Gastrocnemius medialis (tissue), 4 donors: ENCODE measurements at regions not wholly inside any gene's neighbourhood (a gene's known extent, or its start where the extent isn't known, plus 50 kb on each side); places are given as distances from the start of the nearest gene placed in this dataset.
"Not testable (repeated sequence)": the region's sequence is repeated elsewhere in the genome, so short reads cannot be mapped to it uniquely, and the experiment has no call there.

ENCODE experiments used
- ATAC-seq, 2 donors: fragments of 150-250 bp; one replicate each; pipeline ENCODE4 v1.9.1; 2016
- DNase-seq, 2 donors: peaks; one replicate each; pipeline ENCODE4 v3.0.0-alpha.2; 2019
- H3K27ac ChIP-seq, 4 donors: fragments of 200-600 bp; sonication (generic); 1 replicate in 1 of 4; 2 replicates in 3 of 4; pipeline ENCODE4 v1.5.1; 2016 to 2018; ENCODE audit warnings: mild to moderate bottlenecking in 2 of 4, moderate library complexity in 1 of 4
- H3K27me3 ChIP-seq, 3 donors: fragments of 200-600 bp; sonication (generic) in 2 of 3; 1 replicate in 1 of 3; 2 replicates in 2 of 3; pipeline versions ENCODE4 v1.5.1 to v1.6.0; 2016 to 2019; ENCODE audit warnings: mild to moderate bottlenecking in 1 of 3, moderate library complexity in 1 of 3
- H3K36me3 ChIP-seq, 2 donors: fragments of 200-600 bp; sonication (generic) in 1 of 2; one replicate each; pipeline ENCODE4 v1.5.1; 2017 to 2018
- H3K4me1 ChIP-seq, 2 donors: fragments of 200-600 bp; sonication (generic) in 1 of 2; one replicate each; pipeline ENCODE4 v1.5.1; 2016 to 2017; ENCODE audit warnings: mild to moderate bottlenecking in 2 of 2
- H3K4me3 ChIP-seq, 4 donors: fragments of 200-600 bp; sonication (generic) in 3 of 4; 1 replicate in 1 of 4; 2 replicates in 3 of 4; pipeline ENCODE4 v1.5.1; 2016 to 2019; ENCODE audit warnings: mild to moderate bottlenecking in 2 of 4
- H3K9me3 ChIP-seq, 3 donors: fragments of 200-600 bp; sonication (generic) in 2 of 3; 1 replicate in 1 of 3; 2 replicates in 2 of 3; pipeline ENCODE4 v1.5.1; 2016 to 2019
- POLR2A ChIP-seq, 2 donors: fragments of 450-650 bp; IDR thresholded peaks; one replicate each; pipeline ENCODE4 v1.6.1; 2017; ENCODE audit warnings: antibody characterized with exemption in 2 of 2, mild to moderate bottlenecking in 2 of 2, moderate library complexity in 2 of 2
- in situ Hi-C, 4 donors: fragments of 200-750 bp; cut with MboI; loops; one replicate each; pipeline versions ENCODE4 v1.15.0 to v1.8.0; 2017; ENCODE audit warnings: low sequenced_read_pairs in 4 of 4
- intact Hi-C: fragments of 100-400 bp; cut with DNase I; formaldehyde crosslinking; loops from one replicate; pipeline ENCODE4 v1.15.1; 2023; ENCODE audit warnings: low total_unique reads
- TF ChIP-seq, protein P1 (sequence below), 5 experiments: fragments of 450-650 bp in 3 of 5; fragments of 200-600 bp in 2 of 5; sonication (generic) in 2 of 5; IDR thresholded peaks in 4 of 5; conservative IDR thresholded peaks in 1 of 5; 1 replicate in 4 of 5; 2 replicates in 1 of 5; pipeline ENCODE4 v1.5.1; 2016 to 2019; ENCODE audit warnings: antibody characterized with exemption in 5 of 5, mild to moderate bottlenecking in 3 of 5, moderate library complexity in 3 of 5

DNA sequence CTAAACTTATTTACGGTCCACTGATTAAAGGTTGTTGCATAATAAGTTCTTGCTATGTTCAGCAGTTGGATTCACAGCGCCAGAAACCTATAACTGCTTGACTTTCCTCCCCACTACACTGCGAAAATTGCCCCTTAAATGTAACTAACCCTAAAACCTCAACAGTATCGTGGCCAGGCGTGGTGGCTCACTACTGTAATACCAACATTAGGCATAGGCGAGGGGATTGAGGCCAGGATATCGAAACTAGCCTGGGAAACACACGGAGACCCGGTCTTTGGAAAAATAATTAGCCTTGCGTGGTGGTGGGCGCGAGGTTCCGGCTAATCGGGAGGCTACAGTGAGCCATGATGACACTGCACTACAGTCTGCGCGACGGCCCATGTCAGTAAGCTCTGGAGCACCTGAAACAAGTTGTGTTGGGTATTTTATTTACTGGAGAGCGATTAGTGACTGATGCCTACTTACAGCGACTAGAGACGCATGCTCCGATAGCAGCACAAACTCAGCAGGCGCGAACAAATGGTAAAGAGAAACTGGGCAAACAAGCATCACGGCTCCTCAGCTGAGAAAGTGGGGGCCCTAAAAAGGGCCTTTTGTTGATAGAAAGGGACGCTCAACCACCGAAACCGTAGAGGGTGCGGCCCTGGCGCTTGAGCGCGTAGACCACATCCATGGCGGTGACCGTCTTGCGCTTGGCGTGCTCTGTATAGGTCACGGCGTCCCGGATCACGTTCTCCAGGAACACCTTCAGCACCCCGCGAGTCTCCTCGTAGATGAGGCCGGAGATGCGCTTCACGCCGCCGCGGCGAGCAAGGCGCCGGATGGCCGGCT lies 81.4 kb downstream of the OR2B2 start:
- in situ Hi-C loops: loop anchor here in 1 of 4 donors (25.0 kb wide), 1 partner anchor 1794 kb away; a partner anchor contains a TSS
- H3K4me3 ChIP-seq: peak overlapping the region; percentile 36 to 41 (median 38)
- H3K27me3 ChIP-seq, H3K36me3 ChIP-seq, DNase-seq, H3K9me3 ChIP-seq, H3K4me1 ChIP-seq: not testable (repeated sequence)
- peak overlapping the region in 2 of 4 donors; percentile 34 to 42 for H3K27ac ChIP-seq
- intact Hi-C loops: loop anchor here (10.0 kb wide), 1 partner anchor 1556 kb away; a partner anchor contains a TSS
- ATAC-seq: peak in 1 of 2 donors; percentile 42

DNA sequence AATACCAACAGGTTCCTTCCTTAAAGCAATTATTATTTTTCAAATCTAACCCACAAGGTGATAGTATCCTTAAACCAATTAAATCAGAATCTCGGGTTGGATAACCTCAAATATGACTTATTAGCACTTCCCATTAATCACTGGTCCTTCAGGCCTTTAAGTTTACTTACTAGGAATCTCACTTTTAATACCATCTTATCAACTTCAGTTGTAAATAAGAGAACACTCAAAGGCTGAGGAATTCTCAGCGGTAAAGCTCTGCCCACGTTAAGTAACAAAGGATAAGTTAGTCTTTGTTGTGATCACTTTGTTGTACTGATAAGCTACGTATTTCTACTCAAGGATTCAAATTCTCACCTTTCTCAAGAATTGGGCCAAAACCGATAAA lies 82.0 kb downstream of the OR2B2 start:
- H3K4me1 ChIP-seq: peaks cover 0 to 2% of the 10 kb centered on the region in 2 donors
- H3K4me3 ChIP-seq: peak overlapping the region in 1 of 4 donors; percentile 36
- H3K27ac ChIP-seq: no peak overlapping the region
- ATAC-seq (no peak), DNase-seq (no peak)
- TF ChIP-seq, protein P1, sequence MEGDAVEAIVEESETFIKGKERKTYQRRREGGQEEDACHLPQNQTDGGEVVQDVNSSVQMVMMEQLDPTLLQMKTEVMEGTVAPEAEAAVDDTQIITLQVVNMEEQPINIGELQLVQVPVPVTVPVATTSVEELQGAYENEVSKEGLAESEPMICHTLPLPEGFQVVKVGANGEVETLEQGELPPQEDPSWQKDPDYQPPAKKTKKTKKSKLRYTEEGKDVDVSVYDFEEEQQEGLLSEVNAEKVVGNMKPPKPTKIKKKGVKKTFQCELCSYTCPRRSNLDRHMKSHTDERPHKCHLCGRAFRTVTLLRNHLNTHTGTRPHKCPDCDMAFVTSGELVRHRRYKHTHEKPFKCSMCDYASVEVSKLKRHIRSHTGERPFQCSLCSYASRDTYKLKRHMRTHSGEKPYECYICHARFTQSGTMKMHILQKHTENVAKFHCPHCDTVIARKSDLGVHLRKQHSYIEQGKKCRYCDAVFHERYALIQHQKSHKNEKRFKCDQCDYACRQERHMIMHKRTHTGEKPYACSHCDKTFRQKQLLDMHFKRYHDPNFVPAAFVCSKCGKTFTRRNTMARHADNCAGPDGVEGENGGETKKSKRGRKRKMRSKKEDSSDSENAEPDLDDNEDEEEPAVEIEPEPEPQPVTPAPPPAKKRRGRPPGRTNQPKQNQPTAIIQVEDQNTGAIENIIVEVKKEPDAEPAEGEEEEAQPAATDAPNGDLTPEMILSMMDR (IDR thresholded peaks at IDR 0.05 in 4 of 5, conservative IDR thresholded peaks at IDR 0.05 in 1 of 5): no peak
- no peak for TF ChIP-seq POLR2A (IDR thresholded peaks at IDR 0.05)
- intact Hi-C loops: loop anchor here (10.0 kb wide), 1 partner anchor 1555 kb away; a partner anchor contains a TSS
- in situ Hi-C loops: loop anchor here in 1 of 4 donors (25.0 kb wide), 1 partner anchor 1793 kb away; a partner anchor contains a TSS
- no peaks in the 10 kb centered on the region for H3K9me3 ChIP-seq
- no peaks in the 10 kb centered on the region for H3K36me3 ChIP-seq
- peaks cover 3 to 6% (median 4%) of the 10 kb centered on the region in 3 donors for H3K27me3 ChIP-seq

DNA sequence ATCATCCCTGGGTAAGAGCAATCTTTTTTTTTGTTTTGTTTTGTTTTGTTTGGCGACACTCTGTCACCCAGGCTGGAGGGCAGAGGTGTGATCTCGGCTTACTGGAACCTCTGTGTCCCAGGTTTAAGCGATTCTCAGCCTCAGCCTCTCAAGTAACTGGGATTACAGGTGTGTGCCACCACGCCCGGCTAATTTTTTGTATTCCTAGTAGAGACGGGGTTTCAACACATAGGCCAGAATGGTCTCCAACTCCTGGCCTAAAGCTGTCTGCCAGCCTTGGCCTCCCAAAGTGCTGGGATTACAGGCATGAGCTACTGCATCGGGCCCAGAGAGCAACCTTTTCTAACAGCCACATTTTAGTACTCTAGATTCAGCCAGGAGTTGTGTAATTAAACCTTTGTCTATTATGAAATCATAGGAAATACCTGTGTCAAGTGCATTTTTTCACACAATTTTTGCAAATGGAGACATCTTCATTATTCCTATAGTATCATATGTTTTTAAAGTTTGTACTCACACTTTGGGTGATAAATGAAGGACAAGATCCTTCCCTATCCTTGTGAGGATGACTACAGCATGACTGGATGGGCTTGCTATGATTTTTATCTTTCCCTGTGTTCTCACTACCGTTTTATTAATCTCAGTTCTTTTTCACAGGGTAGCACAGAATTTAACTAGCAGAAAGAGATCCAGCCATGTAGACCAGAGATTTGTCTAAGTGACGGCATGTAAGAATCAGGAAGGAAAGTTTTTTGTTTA lies 82.6 kb downstream of the OR2B2 start:
- Histone ChIP-seq H3K9me3 (no peaks in the 10 kb centered on the region), H3K27ac (no peak overlapping the region), H3K4me1 (no peaks in the 10 kb centered on the region), H3K36me3 (no peaks in the 10 kb centered on the region), H3K4me3 (no peak overlapping the region), H3K27me3 (peaks cover 8 to 9% (median 8%) of the 10 kb centered on the region in 3 donors)
- intact Hi-C loops (loop anchor here (10.0 kb wide), 1 partner anchor 1555 kb away; a partner anchor contains a TSS), in situ Hi-C loops (loop anchor here in 1 of 4 donors (25.0 kb wide), 1 partner anchor 1792 kb away; a partner anchor contains a TSS)
- ATAC-seq (no peak), DNase-seq (no peak)
- TF ChIP-seq, protein P1 (IDR thresholded peaks at IDR 0.05 in 4 of 5, conservative IDR thresholded peaks at IDR 0.05 in 1 of 5): no peak
- TF ChIP-seq POLR2A (IDR thresholded peaks at IDR 0.05): no peak

DNA sequence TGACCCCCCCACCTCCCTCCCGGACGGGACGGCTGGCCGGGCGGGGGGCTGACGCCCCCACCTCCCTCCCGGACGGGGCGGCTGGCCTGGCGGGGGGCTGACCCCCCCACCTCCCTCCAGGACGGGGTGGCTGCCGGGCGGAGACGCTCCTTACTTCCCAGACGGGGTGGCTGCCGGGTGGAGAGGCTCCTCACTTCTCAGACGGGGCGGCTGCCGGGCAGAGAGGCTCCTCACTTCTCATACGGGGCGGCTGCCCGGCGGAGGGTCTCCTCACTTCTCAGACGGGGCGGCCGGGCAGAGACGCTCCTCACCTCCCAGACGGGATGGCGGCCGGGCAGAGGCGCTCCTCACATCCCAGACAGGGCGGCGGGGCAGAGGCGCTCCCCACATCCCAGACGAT lies 84.7 kb downstream of the OR2B2 start:
- H3K4me1 ChIP-seq, ATAC-seq, H3K4me3 ChIP-seq, DNase-seq, intact Hi-C loops, H3K27ac ChIP-seq, H3K36me3 ChIP-seq, H3K9me3 ChIP-seq: not testable (repeated sequence)
- peaks cover 25 to 27% (median 26%) of the 10 kb centered on the region in 3 donors for H3K27me3 ChIP-seq
- in situ Hi-C loops: loop anchor here in 1 of 4 donors (25.0 kb wide), 1 partner anchor 1790 kb away; a partner anchor contains a TSS

DNA sequence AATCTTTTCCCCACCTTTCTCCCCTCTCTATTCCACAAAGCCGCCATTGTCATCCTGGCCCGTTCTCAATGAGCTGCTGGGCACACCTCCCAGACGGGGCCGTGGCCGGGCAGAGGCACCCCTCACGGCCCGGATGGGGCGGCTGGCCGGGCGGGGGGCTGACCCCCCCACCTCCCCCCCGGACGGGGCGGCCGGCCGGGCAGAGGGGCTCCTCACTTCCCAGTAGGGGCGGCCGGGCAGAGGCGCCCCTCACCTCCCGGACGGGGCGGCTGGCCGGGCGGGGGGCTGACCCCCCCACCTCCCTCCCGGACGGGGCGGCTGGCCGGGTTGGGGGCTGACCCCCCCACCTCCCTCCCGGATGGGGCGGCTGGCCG lies 85.6 kb downstream of the OR2B2 start:
- H3K27ac ChIP-seq, H3K4me3 ChIP-seq, intact Hi-C loops, DNase-seq, ATAC-seq, H3K36me3 ChIP-seq, H3K4me1 ChIP-seq, H3K9me3 ChIP-seq: not testable (repeated sequence)
- H3K27me3 ChIP-seq: peaks cover 30 to 36% (median 34%) of the 10 kb centered on the region in 3 donors
- in situ Hi-C loops: loop anchor here in 1 of 4 donors (25.0 kb wide), 1 partner anchor 1789 kb away; a partner anchor contains a TSS

DNA sequence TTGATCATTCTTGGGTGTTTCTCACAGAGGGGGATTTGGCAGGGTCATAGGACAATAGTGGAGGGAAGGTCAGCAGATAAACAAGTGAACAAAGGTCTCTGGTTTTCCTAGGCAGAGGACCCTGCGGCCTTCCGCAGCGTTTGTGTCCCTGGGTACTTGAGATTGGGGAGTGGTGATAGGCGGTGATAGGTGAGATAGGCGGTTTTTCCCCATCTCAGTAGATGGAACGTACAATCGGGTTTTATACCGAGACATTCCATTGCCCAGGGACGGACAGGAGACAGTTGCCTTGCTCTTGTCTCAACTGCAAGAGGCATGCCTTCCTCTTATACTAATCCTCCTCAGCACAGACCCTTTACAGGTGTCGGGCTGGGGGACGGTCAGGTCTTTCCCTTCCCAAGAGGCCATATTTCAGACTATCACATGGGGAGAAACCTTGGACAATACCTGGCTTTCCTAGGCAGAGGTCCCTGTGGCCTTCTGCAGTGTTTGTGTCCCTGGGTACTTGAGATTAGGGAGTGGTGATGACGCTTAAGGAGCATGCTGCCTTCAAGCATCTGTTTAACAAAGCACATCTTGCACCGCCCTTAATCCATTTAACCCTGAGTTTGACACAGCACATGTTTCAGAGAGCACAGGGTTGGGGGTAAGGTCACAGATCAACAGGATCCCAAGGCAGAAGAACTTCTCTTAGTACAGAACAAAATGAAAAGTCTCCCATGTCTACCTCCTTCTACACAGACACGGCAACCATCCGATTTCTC lies 86.2 kb downstream of the OR2B2 start:
- H3K36me3 ChIP-seq, H3K27ac ChIP-seq, H3K4me1 ChIP-seq, intact Hi-C loops, ATAC-seq, H3K4me3 ChIP-seq, H3K9me3 ChIP-seq, DNase-seq: not testable (repeated sequence)
- peaks cover 34 to 41% (median 34%) of the 10 kb centered on the region in 3 donors for H3K27me3 ChIP-seq
- in situ Hi-C loops: loop anchor here in 1 of 4 donors (25.0 kb wide), 1 partner anchor 1789 kb away; a partner anchor contains a TSS
